ENCODE measurements at regions not wholly inside any gene's neighbourhood (a gene's known extent, or its start where the extent isn't known, plus 50 kb on each side); places are given as distances from the start of the nearest gene placed in this dataset.

GRCh38 chr20:60088236-60088635 is 130.0 kb downstream of the CDH26 start:
- TF ChIP-seq, protein P1, sequence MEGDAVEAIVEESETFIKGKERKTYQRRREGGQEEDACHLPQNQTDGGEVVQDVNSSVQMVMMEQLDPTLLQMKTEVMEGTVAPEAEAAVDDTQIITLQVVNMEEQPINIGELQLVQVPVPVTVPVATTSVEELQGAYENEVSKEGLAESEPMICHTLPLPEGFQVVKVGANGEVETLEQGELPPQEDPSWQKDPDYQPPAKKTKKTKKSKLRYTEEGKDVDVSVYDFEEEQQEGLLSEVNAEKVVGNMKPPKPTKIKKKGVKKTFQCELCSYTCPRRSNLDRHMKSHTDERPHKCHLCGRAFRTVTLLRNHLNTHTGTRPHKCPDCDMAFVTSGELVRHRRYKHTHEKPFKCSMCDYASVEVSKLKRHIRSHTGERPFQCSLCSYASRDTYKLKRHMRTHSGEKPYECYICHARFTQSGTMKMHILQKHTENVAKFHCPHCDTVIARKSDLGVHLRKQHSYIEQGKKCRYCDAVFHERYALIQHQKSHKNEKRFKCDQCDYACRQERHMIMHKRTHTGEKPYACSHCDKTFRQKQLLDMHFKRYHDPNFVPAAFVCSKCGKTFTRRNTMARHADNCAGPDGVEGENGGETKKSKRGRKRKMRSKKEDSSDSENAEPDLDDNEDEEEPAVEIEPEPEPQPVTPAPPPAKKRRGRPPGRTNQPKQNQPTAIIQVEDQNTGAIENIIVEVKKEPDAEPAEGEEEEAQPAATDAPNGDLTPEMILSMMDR (IDR thresholded peaks at IDR 0.05; ENCODE audit: insufficient read depth, low read depth, low read length), result no peak
- ChIA-PET CTCF (interaction anchor here (0.7 to 1.5 kb wide), 2 partner anchors 9 to 119 kb away, joined by 3 read pairs; no protein-coding TSS in a partner anchor), POLR2A (no interaction called here)
- H3K4me3 ChIP-seq (ENCODE audit: low read depth, low read length), result no peak overlapping the region
- H3K27me3 ChIP-seq (ENCODE audit: control insufficient read depth, insufficient read depth, low read length), result peaks cover 7% of the 10 kb centered on the region
- no peaks in the 10 kb centered on the region for H3K36me3 ChIP-seq (ENCODE audit: control insufficient read depth, insufficient read depth, low read length)
- DNase-seq (ENCODE audit: low read depth), result no peak

- TF ChIP-seq, protein P1 (IDR thresholded peaks at IDR 0.05; ENCODE audit: insufficient read depth, low read depth, low read length), result no peak
- H3K27me3 ChIP-seq (ENCODE audit: control insufficient read depth, insufficient read depth, low read length), result peaks cover 5% of the 10 kb centered on the region
- no peak overlapping the region for H3K4me3 ChIP-seq (ENCODE audit: low read depth, low read length)
- ChIA-PET POLR2A (no interaction called here), CTCF (interaction anchor here (1.3 to 1.9 kb wide), 2 partner anchors 21 to 47 kb away, joined by 4 read pairs; no protein-coding TSS in a partner anchor)
- no peak for DNase-seq (ENCODE audit: low read depth)
- H3K36me3 ChIP-seq (ENCODE audit: control insufficient read depth, insufficient read depth, low read length), result no peaks in the 10 kb centered on the region
These were observed 132.4 kb downstream of the CDH26 start for GRCh38 chr20:60090631-60091030.

DNA sequence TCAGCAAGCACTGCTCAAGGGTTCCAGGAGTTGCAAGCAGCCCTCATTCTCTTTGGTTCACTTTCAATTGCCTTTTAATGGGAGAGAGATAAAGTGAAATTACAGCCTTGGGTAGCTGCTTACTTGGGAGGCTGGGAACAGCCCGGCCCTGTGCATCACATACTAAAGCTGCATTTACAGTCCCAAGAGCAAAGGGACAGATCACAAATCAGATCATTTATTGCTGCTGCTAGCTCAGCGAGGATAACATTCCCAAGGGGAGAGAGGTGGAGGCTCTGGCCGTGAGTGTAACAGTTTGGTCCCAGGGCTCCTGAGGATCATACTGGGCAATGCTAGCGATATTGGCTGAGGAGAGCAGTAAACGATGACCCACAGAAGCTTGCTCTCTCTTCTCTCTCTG is 133.1 kb downstream of the CDH26 start:
- no peak overlapping the region for H3K4me3 ChIP-seq (ENCODE audit: low read depth, low read length)
- peaks cover 4% of the 10 kb centered on the region for H3K27me3 ChIP-seq (ENCODE audit: control insufficient read depth, insufficient read depth, low read length)
- ChIA-PET POLR2A (no interaction called here), CTCF (interaction anchor here (1.3 to 1.9 kb wide), 2 partner anchors 22 to 46 kb away, joined by 4 read pairs; no protein-coding TSS in a partner anchor)
- no peaks in the 10 kb centered on the region for H3K36me3 ChIP-seq (ENCODE audit: control insufficient read depth, insufficient read depth, low read length)
- no peak for DNase-seq (ENCODE audit: low read depth)
- TF ChIP-seq, protein P1 (IDR thresholded peaks at IDR 0.05; ENCODE audit: insufficient read depth, low read depth, low read length), result no peak

DNA sequence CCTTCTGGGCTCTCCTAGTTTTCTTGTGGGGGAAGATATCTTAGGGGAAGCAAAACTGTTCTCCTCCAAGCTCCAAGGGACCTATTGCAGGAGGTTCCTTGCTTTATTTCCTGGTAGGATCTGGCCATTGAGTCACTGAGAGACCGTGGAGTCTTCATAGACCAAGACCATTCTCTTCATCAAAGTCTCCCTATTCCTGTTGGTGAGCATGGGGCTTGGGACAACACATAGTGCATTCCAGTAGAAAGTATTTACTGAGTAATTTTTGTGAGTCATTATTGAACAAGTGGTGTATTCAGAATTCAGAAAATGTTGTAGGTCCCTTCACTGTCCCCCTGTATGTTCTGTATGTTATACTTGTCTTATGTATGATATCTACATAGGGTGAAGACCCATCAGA is 133.6 kb downstream of the CDH26 start:
- H3K4me3 ChIP-seq (ENCODE audit: low read depth, low read length), result no peak overlapping the region
- ChIA-PET POLR2A (no interaction called here), CTCF (interaction anchor here (1.9 kb wide), 1 partner anchor 46 kb away, joined by 4 read pairs; no protein-coding TSS in a partner anchor)
- peaks cover 4% of the 10 kb centered on the region; the same call in 1 of the 2 replicates for H3K27me3 ChIP-seq (ENCODE audit: control insufficient read depth, insufficient read depth, low read length)
- TF ChIP-seq, protein P1 (IDR thresholded peaks at IDR 0.05; ENCODE audit: insufficient read depth, low read depth, low read length), result no peak
- no peaks in the 10 kb centered on the region for H3K36me3 ChIP-seq (ENCODE audit: control insufficient read depth, insufficient read depth, low read length)
- DNase-seq (ENCODE audit: low read depth), result no peak

- POLR2A ChIA-PET, result no interaction called here
- peaks cover 4% of the 10 kb centered on the region; the same call in 1 of the 2 replicates for H3K27me3 ChIP-seq (ENCODE audit: control insufficient read depth, insufficient read depth, low read length)
- CTCF ChIA-PET, result no interaction called here
These were observed 134.5 kb downstream of the CDH26 start for GRCh38 chr20:60092729-60093128.

More at GRCh38 chr20:60092729-60093128, 134.5 kb downstream of the CDH26 start:
- H3K4me3 ChIP-seq (ENCODE audit: low read depth, low read length), result no peak overlapping the region
- TF ChIP-seq, protein P1 (IDR thresholded peaks at IDR 0.05; ENCODE audit: insufficient read depth, low read depth, low read length), result no peak
- DNase-seq (ENCODE audit: low read depth), result no peak
- no peaks in the 10 kb centered on the region for H3K36me3 ChIP-seq (ENCODE audit: control insufficient read depth, insufficient read depth, low read length)
